MM.1S (cell line): ENCODE measurements at regions not wholly inside any gene's neighbourhood (a gene's known extent, or its start where the extent isn't known, plus 50 kb on each side); places are given as distances from the start of the nearest gene placed in this dataset.

Experiments used
- CTCF ChIP-seq: fragments of 300-600 bp; sonication (generic); IDR thresholded peaks from 2 replicates; pipeline ENCODE4 v1.5.1; 2016; ENCODE audit warnings: antibody characterized with exemption, low read length, mixed read lengths
- EZH2 ChIP-seq: fragments of 300-600 bp; sonication (generic); optimal IDR thresholded peaks from 2 replicates; pipeline ENCODE3; 2017; ENCODE audit warnings: low read depth, mild to moderate bottlenecking, antibody characterized with exemption, low read length, mixed read lengths
- EZH2phosphoT487 ChIP-seq: fragments of 300-600 bp; sonication (generic); IDR thresholded peaks from 2 replicates; pipeline ENCODE4 v1.6.1; 2018; ENCODE audit warnings: antibody characterized with exemption, low read length

DNA sequence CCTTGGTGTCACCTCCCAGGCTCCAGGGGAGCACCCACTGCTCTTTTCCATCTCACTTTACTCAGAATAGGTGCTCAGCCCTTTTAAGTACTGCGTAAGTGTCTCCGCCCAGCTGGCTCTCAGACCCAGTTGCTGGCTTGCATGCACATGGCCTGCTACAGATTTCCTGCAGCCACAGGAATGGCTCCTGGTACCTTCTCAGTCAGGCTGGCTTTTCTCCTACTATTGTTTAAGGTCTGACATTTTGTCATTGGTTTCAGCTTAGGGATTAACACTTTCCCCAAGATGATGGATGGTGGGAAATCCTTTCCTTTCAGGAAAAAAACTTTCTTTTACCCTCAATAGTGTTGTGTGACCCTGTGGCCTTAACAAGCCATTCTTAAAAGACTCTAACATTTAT, 1652.3 kb upstream of the WWC1 start:
- TF ChIP-seq CTCF, result no peak
- TF ChIP-seq EZH2, result no peak
- TF ChIP-seq EZH2phosphoT487, result no peak
